22Rv1 (cell line): ENCODE measurements at regions not wholly inside any gene's neighbourhood (a gene's known extent, or its start where the extent isn't known, plus 50 kb on each side); places are given as distances from the start of the nearest gene placed in this dataset.

Experiments used
- H3K27ac ChIP-seq: fragments of 450-650 bp; 2 replicates; pipeline ENCODE4 v1.5.1; 2017
- CTCF ChIP-seq: fragments of 450-650 bp; IDR thresholded peaks from 2 replicates; pipeline ENCODE4 v1.5.1; 2017; ENCODE audit warnings: mild to moderate bottlenecking
- ZFX ChIP-seq: fragments of 450-650 bp; IDR thresholded peaks from 2 replicates; pipeline ENCODE4 v1.6.1; 2017; ENCODE audit warnings: antibody characterized with exemption, borderline replicate concordance

DNA sequence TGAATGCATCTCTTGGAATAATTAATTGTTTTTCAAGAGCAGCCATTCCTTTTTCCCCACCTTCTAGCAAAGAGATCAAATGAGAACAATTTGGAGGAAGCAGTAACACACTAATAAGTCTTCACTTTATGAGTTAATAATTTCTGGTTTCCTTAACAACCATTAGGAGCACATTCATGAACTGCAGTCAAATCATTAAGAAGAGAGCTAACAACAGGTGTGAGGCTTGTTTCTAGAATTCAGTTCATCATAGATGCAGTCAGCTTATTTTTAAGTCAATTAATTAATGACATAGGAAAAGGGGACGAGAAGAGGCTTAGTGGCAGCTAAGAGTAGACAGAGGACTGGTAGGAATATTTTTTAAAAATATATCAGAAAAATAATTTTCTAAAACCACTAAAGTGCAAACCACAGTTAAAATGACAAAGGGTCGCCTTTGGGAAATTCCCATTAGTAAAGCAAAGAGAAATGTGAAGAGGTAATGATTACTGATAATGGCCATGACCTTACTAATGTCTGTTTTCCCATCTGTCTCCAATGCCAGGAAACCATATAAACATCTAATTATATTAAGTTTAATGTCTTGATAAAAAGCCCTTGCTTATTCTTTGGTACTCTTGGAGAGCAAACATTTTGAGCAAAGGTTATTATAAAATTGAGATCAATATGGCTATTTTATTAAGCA is 184.2 kb downstream of the KCNJ2 start:
- H3K27ac ChIP-seq = no peak overlapping the region
- no peak for TF ChIP-seq ZFX
- no peak for TF ChIP-seq CTCF

DNA sequence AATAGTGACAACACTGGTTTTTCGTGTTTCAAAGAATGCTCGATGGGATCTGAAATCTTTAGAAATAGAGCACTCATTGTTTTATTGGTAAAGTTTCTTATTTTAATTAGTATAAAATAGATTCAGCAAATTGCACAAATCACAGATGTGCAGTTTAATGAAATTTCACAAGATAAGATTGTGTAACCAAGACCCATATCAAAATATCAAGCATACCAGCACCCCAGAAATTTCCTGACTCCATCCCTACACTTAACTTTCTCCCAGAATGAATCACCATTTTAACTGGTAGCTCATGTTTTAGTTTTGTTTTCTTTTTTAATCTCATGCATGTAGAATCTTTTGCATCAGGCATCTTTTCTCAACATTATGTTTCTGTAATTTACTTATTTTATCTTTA is 185.9 kb downstream of the KCNJ2 start:
- TF ChIP-seq ZFX = no peak
- TF ChIP-seq CTCF = no peak
- H3K27ac ChIP-seq = no peak overlapping the region

DNA sequence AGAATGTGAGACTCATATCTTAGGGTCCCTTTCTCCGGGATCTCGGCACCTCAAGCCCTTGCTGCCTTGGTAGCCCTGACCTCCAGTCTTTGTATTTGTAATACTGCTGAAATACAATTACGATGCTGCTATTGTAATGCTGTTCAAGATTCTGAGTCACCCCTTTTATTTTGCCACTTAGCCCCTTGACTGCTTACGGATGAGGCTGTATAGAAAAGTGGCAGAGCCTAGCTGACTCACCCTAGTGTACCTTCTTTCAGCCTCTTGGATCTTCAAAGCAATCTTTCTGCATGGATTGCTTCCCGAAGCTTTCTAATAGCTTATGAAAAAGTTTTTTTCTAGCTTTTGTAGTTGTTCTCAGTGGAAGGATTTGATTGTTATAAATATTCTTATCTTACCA is 187.9 kb downstream of the KCNJ2 start:
- no peak for TF ChIP-seq ZFX
- no peak for TF ChIP-seq CTCF
- no peak overlapping the region for H3K27ac ChIP-seq

- TF ChIP-seq CTCF (no peak), ZFX (no peak)
- H3K27ac ChIP-seq = no peak overlapping the region
These were observed 195.8 kb downstream of the KCNJ2 start for GRCh38 chr17:70365091-70365583.

DNA sequence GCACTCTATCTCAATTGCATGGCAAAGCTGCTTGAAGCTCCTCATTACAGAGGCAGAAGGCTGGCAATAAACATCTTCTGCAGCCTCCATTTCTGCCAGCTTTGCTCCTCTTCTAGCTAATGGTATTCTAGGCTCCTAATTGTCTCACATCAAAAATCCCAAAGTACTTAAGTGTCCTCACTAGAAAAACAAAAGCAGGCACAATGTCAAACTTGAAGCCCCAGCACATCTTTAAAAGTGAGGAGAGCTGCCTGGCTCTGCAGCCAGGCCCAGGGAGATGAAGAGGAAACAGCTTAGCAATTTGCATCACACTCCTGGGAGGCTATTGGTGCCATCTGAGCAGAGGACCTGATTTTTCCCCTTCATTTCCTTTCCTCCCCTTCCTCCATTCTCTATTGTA is 197.1 kb downstream of the KCNJ2 start:
- TF ChIP-seq CTCF (no peak), ZFX (no peak)
- H3K27ac ChIP-seq = no peak overlapping the region

- H3K27ac ChIP-seq = no peak overlapping the region
- no peak for TF ChIP-seq CTCF
- TF ChIP-seq ZFX = no peak
These were observed 198.7 kb downstream of the KCNJ2 start for GRCh38 chr17:70368011-70368410.

- TF ChIP-seq CTCF (no peak), ZFX (no peak)
- H3K27ac ChIP-seq = no peak overlapping the region
These were observed 200.1 kb downstream of the KCNJ2 start for GRCh38 chr17:70369391-70369790.
